EL (cell line): ENCODE measurements at regions not wholly inside any gene's neighbourhood (a gene's known extent, or its start where the extent isn't known, plus 50 kb on each side); places are given as distances from the start of the nearest gene placed in this dataset.

Experiments used
- DNase-seq: peaks from one replicate; pipeline ENCODE4 v3.0.0-alpha.2; 2016

DNA sequence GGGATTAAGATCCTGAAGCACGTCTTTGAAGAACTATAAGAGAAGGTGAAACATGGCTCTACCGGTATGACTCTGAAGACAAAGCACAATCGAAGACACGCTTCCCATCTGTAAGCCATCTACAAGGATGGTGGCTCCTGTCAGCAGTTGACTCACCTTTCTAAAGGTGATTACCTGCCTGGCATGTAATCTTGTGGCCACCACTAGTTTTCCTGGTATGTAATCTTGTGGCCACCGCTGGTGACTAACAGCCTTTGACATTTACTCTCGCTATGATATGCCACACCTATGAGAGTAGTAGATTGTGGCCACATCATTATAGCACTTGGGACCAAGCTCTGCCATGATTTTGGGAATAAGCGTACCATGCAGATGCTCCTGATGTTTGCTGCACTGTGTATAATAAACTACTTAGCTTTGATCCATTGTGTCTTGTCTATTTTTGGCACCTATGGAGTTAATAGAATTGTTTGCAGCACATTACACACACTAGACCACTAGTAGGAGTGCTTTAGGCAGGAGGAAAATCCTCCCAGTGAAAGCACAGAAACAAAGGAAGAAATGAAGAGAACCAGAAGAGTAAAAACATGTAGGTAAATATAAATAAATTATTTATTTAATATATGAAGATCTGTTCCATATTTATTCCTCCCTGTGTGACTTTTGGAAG is 59.8 kb downstream of the VAX1 start:
- DNase-seq = no peak

- peak; percentile 0 for DNase-seq
Measured at GRCh38 chr10:117075064-117075463, 63.0 kb downstream of the VAX1 start.

DNA sequence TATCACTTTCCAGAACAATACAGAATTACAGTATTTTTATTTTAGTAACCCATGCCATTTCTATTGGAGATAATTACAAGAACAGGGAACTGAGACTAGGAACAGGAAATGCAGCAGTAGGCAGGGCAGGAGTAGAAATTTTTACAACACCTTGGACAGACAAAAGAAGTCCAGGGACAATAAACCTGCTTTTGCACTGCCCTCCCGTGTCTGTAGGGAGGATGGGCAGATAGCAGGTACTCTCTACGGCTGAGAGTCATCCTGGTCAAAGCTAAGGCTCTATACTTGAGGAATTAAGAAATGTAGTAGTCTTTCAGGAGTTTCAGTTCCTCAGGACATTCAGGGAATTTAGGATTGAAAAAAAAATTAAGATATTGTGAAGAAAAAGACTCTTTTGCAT is 63.4 kb downstream of the VAX1 start:
- DNase-seq = no peak

GRCh38 chr10:117071286-117072050 is 66.5 kb upstream of the SHTN1 start:
- no peak for DNase-seq
